GM18907 (cell line): ENCODE measurements at regions not wholly inside any gene's neighbourhood (a gene's known extent, or its start where the extent isn't known, plus 50 kb on each side); places are given as distances from the start of the nearest gene placed in this dataset.

Source experiments
- ATAC-seq: cut with Tn5 transposase; IDR thresholded peaks from one replicate; pipeline ENCODE4 v1.9.1; 2021; ENCODE audit warnings: mild to moderate bottlenecking, moderate library complexity; ENCODE audit not compliant: unreplicated experiment

GRCh38 chr19:31096062-31096830, 253.0 kb downstream of the TSHZ3 start:
- no peak for ATAC-seq

GRCh38 chr19:31095100-31095804, 254.0 kb downstream of the TSHZ3 start:
- ATAC-seq, result no peak

- ATAC-seq, result no peak
Measured at GRCh38 chr19:31092274-31092673, 257.0 kb downstream of the TSHZ3 start.

GRCh38 chr19:31089681-31090080, 259.6 kb downstream of the TSHZ3 start:
- no peak for ATAC-seq

- ATAC-seq, result no peak
Measured at GRCh38 chr19:31085125-31085524, 264.1 kb downstream of the TSHZ3 start.

- no peak for ATAC-seq
Measured at GRCh38 chr19:31083105-31083504, 266.1 kb downstream of the TSHZ3 start.

- ATAC-seq, result no peak
Measured at GRCh38 chr19:31075146-31075655, 274.0 kb downstream of the TSHZ3 start.

GRCh38 chr19:31074199-31075125, 274.8 kb downstream of the TSHZ3 start:
- ATAC-seq, result no peak

GRCh38 chr19:31073485-31074198, 275.6 kb downstream of the TSHZ3 start:
- no peak for ATAC-seq

GRCh38 chr19:31072451-31072850, 276.8 kb downstream of the TSHZ3 start:
- no peak for ATAC-seq

- ATAC-seq, result no peak
Measured at GRCh38 chr19:31071136-31071855, 277.9 kb downstream of the TSHZ3 start.

- no peak for ATAC-seq
Measured at GRCh38 chr19:31070146-31071065, 278.8 kb downstream of the TSHZ3 start.

GRCh38 chr19:31068268-31068667, 281.0 kb downstream of the TSHZ3 start:
- ATAC-seq, result no peak

- no peak for ATAC-seq
Measured at GRCh38 chr19:31066385-31066784, 282.9 kb downstream of the TSHZ3 start.

- no peak for ATAC-seq
Measured at GRCh38 chr19:31064491-31064890, 284.7 kb downstream of the TSHZ3 start.

GRCh38 chr19:31058676-31059340, 290.4 kb downstream of the TSHZ3 start:
- ATAC-seq, result no peak

GRCh38 chr19:31057476-31057875, 291.8 kb downstream of the TSHZ3 start:
- ATAC-seq, result no peak

GRCh38 chr19:31055454-31055853, 293.8 kb downstream of the TSHZ3 start:
- ATAC-seq, result no peak
